CD8-positive, alpha-beta memory T cell (primary cell): ENCODE measurements at regions not wholly inside any gene's neighbourhood (a gene's known extent, or its start where the extent isn't known, plus 50 kb on each side); places are given as distances from the start of the nearest gene placed in this dataset.

Experiments used
- CTCF ChIA-PET: fragments of 350-600 bp; sonication (Branson Sonifier 250); formaldehyde crosslinking; loops from one replicate; lab custom pipeline; 2021; ENCODE audit warnings: antibody characterized with exemption; lab: Charles Lee
- POLR2A ChIA-PET: fragments of 350-600 bp; sonication (Branson Sonifier 250); formaldehyde crosslinking; loops from one replicate; lab custom pipeline; 2021; ENCODE audit warnings: antibody characterized with exemption; lab: Charles Lee
- DNase-seq, 5 donors: peaks; one replicate each; pipeline versions ENCODE4 v3.0.0 to v3.0.0-alpha.2; 2020 to 2022; ENCODE audit warnings: mixed read lengths in 1 of 5
- H3K27ac ChIP-seq: one replicate; pipeline ENCODE4 v1.7.0; 2013; ENCODE audit warnings: low read depth, mild to moderate bottlenecking, low read length, moderate library complexity
- H3K27me3 ChIP-seq: 2 replicates; pipeline ENCODE4 v1.7.0; 2013; ENCODE audit warnings: low read length, mild to moderate bottlenecking; ENCODE audit not compliant: insufficient read depth, poor library complexity, severe bottlenecking
- H3K36me3 ChIP-seq: 2 replicates; pipeline ENCODE4 v1.7.0; 2013; ENCODE audit warnings: mild to moderate bottlenecking, low read length, moderate library complexity; ENCODE audit not compliant: insufficient read depth
- H3K4me1 ChIP-seq: 2 replicates; pipeline ENCODE4 v1.7.0; 2013; ENCODE audit warnings: mild to moderate bottlenecking, low read length, moderate library complexity; ENCODE audit not compliant: insufficient read depth
- H3K4me3 ChIP-seq: 2 replicates; pipeline ENCODE4 v1.7.0; 2013; ENCODE audit warnings: mild to moderate bottlenecking, low read length
- H3K9me3 ChIP-seq: 2 replicates; pipeline ENCODE4 v1.7.0; 2013; ENCODE audit warnings: mild to moderate bottlenecking, low read length
- H3K27ac Mint-ChIP-seq, 8 donors: one replicate each; pipeline ENCODE4 v1.8.0; 2020 to 2021; ENCODE audit warnings: mixed read lengths in 8 of 8, mild to moderate bottlenecking in 6 of 8, inconsistent platforms in 3 of 8, moderate library complexity in 3 of 8
- H3K27me3 Mint-ChIP-seq, 2 donors: one replicate each; pipeline ENCODE4 v1.8.0; 2020 to 2021; ENCODE audit warnings: mixed read lengths in 2 of 2, mild to moderate bottlenecking in 1 of 2, moderate library complexity in 1 of 2
- H3K36me3 Mint-ChIP-seq, 3 donors: one replicate each; pipeline ENCODE4 v1.8.0; 2020 to 2021; ENCODE audit warnings: mixed read lengths in 3 of 3, inconsistent platforms in 1 of 3, mild to moderate bottlenecking in 1 of 3
- H3K4me1 Mint-ChIP-seq, 3 donors: one replicate each; pipeline ENCODE4 v1.8.0; 2020 to 2021; ENCODE audit warnings: mixed read lengths in 3 of 3, inconsistent platforms in 1 of 3, mild to moderate bottlenecking in 1 of 3
- H3K4me3 Mint-ChIP-seq, 7 donors: one replicate each; pipeline ENCODE4 v1.8.0; 2020 to 2021; ENCODE audit warnings: mixed read lengths in 7 of 7, mild to moderate bottlenecking in 6 of 7, moderate library complexity in 4 of 7, inconsistent platforms in 2 of 7
- H3K9me3 Mint-ChIP-seq, 5 donors: one replicate each; pipeline ENCODE4 v1.8.0; 2020 to 2022; ENCODE audit warnings: mixed read lengths in 5 of 5, mild to moderate bottlenecking in 3 of 5, moderate library complexity in 2 of 5, inconsistent platforms in 1 of 5

DNA sequence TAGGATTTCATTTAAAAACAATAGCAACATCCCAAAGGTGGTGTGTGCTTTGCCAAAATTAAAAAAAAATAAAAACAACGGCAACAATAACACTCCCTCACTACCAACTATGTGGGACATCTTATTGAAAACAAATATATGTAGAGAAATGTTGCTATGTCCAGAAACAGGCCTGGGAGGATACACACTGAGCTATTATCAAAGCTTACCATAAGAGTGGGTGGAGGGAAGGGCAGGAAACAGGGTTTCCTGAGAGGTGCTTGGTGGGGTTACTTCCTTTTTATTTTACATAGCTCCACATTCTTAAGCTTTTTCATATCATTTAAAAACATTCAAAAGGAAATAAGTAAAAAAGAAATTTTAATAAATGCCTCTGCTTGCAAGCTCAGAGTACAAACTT lies 150.0 kb upstream of the RIPOR2 start:
- Histone ChIP-seq H3K27ac (no peak overlapping the region), H3K27me3 (no peaks in the 10 kb centered on the region), H3K4me3 (no peak overlapping the region), H3K36me3 (peaks cover 8% of the 10 kb centered on the region), H3K4me1 (peaks cover 25% of the 10 kb centered on the region), H3K9me3 (no peaks in the 10 kb centered on the region)
- peak overlapping the region in 5 of 7 donors; percentile 4 to 81 (median 46) for H3K4me3 Mint-ChIP-seq
- H3K36me3 Mint-ChIP-seq: peaks cover 0 to 31% (median 6%) of the 10 kb centered on the region in 3 donors
- H3K27me3 Mint-ChIP-seq: no peaks in the 10 kb centered on the region
- ChIA-PET POLR2A (interaction anchor here (0.9 to 1.3 kb wide), 2 partner anchors 52 to 58 kb away, joined by 3 to 4 read pairs; no protein-coding TSS in a partner anchor), CTCF (interaction anchor here (1.1 kb wide), 3 partner anchors 15 to 59 kb away, joined by 3 to 6 read pairs (median 3); no protein-coding TSS in a partner anchor)
- H3K4me1 Mint-ChIP-seq: peaks cover 0 to 13% (median 10%) of the 10 kb centered on the region in 3 donors
- no peaks in the 10 kb centered on the region for H3K9me3 Mint-ChIP-seq
- H3K27ac Mint-ChIP-seq: peak overlapping the region in 2 of 8 donors; percentile 13 to 53
- DNase-seq: peak in 2 of 5 donors; percentile 4 to 10

GRCh38 chr6:25086500-25087091 lies 150.8 kb upstream of the RIPOR2 start:
- peak overlapping the region in 1 of 8 donors; percentile 57 for H3K27ac Mint-ChIP-seq
- peaks cover 0 to 34% (median 6%) of the 10 kb centered on the region in 3 donors for H3K36me3 Mint-ChIP-seq
- peak overlapping the region in 4 of 7 donors; percentile 17 to 52 (median 30) for H3K4me3 Mint-ChIP-seq
- Histone ChIP-seq H3K27ac (no peak overlapping the region), H3K36me3 (peaks cover 8% of the 10 kb centered on the region), H3K27me3 (no peaks in the 10 kb centered on the region), H3K4me1 (peaks cover 25% of the 10 kb centered on the region), H3K9me3 (no peaks in the 10 kb centered on the region), H3K4me3 (no peak overlapping the region)
- CTCF ChIA-PET: interaction anchor here (1.1 kb wide), 2 partner anchors 16 to 59 kb away, joined by 3 to 6 read pairs; no protein-coding TSS in a partner anchor
- POLR2A ChIA-PET: interaction anchor here (0.9 to 1.3 kb wide), 2 partner anchors 51 to 59 kb away, joined by 3 to 4 read pairs; no protein-coding TSS in a partner anchor
- peaks cover 0 to 13% (median 10%) of the 10 kb centered on the region in 3 donors for H3K4me1 Mint-ChIP-seq
- DNase-seq: no peak
- no peaks in the 10 kb centered on the region for H3K9me3 Mint-ChIP-seq
- no peaks in the 10 kb centered on the region for H3K27me3 Mint-ChIP-seq

GRCh38 chr6:25088513-25088912 lies 152.8 kb upstream of the RIPOR2 start:
- H3K4me1 Mint-ChIP-seq: peaks cover 0 to 14% (median 10%) of the 10 kb centered on the region in 3 donors
- Histone ChIP-seq H3K27me3 (no peaks in the 10 kb centered on the region), H3K9me3 (no peaks in the 10 kb centered on the region), H3K4me1 (peaks cover 25% of the 10 kb centered on the region), H3K4me3 (no peak overlapping the region), H3K36me3 (peaks cover 11% of the 10 kb centered on the region), H3K27ac (no peak overlapping the region)
- no peak overlapping the region for H3K27ac Mint-ChIP-seq
- no peaks in the 10 kb centered on the region for H3K9me3 Mint-ChIP-seq
- no peaks in the 10 kb centered on the region for H3K27me3 Mint-ChIP-seq
- CTCF ChIA-PET: no interaction called here
- no peak overlapping the region for H3K4me3 Mint-ChIP-seq
- H3K36me3 Mint-ChIP-seq: peaks cover 0 to 39% (median 11%) of the 10 kb centered on the region in 3 donors
- DNase-seq: no peak
- POLR2A ChIA-PET: no interaction called here

DNA sequence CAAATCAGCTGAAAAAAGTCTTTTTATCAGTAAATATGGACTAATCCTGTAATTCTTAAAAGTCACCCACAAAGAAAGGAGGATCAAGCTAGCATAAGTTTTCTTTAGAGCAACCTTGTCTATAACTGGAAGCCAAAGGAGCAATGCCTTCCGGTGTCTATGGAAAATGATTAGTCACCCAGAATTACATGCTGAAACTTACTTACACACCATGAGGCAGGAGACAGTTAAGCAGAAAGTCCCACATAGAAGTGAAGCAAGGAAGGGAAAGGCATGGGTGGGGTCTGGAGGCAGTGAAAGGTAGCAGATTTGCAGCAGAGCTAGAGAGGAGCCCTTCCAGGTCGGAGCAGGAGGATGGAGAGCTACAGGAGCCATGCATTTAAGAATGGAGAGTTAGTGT lies 153.7 kb upstream of the RIPOR2 start:
- no peaks in the 10 kb centered on the region for H3K27me3 Mint-ChIP-seq
- Histone ChIP-seq H3K27ac (no peak overlapping the region), H3K9me3 (no peaks in the 10 kb centered on the region), H3K36me3 (peaks cover 6% of the 10 kb centered on the region), H3K4me3 (no peak overlapping the region), H3K4me1 (peaks cover 25% of the 10 kb centered on the region), H3K27me3 (no peaks in the 10 kb centered on the region)
- no peak for DNase-seq
- peaks cover 2 to 20% (median 13%) of the 10 kb centered on the region in 3 donors for H3K4me1 Mint-ChIP-seq
- ChIA-PET CTCF (no interaction called here), POLR2A (no interaction called here)
- no peaks in the 10 kb centered on the region for H3K9me3 Mint-ChIP-seq
- peak overlapping the region in 5 of 8 donors; percentile 4 to 62 (median 25) for H3K27ac Mint-ChIP-seq
- peaks cover 0 to 40% (median 11%) of the 10 kb centered on the region in 3 donors for H3K36me3 Mint-ChIP-seq
- no peak overlapping the region for H3K4me3 Mint-ChIP-seq

- H3K27me3 Mint-ChIP-seq: no peaks in the 10 kb centered on the region
- ChIA-PET CTCF (no interaction called here), POLR2A (no interaction called here)
- no peaks in the 10 kb centered on the region for H3K9me3 Mint-ChIP-seq
- no peaks in the 10 kb centered on the region for H3K4me1 ChIP-seq
- no peak overlapping the region for H3K4me3 Mint-ChIP-seq
- H3K36me3 ChIP-seq: peaks cover 10% of the 10 kb centered on the region
- peak overlapping the region in 3 of 8 donors; percentile 2 to 92 (median 8) for H3K27ac Mint-ChIP-seq
- no peak overlapping the region for H3K27ac ChIP-seq
- H3K4me3 ChIP-seq: no peak overlapping the region
- no peaks in the 10 kb centered on the region for H3K27me3 ChIP-seq
- H3K36me3 Mint-ChIP-seq: peaks cover 6 to 61% (median 35%) of the 10 kb centered on the region in 3 donors
- no peaks in the 10 kb centered on the region for H3K9me3 ChIP-seq
- DNase-seq: no peak
- H3K4me1 Mint-ChIP-seq: peaks cover 2 to 14% (median 11%) of the 10 kb centered on the region in 3 donors
These were observed 159.0 kb upstream of the RIPOR2 start for GRCh38 chr6:25094726-25095125.

DNA sequence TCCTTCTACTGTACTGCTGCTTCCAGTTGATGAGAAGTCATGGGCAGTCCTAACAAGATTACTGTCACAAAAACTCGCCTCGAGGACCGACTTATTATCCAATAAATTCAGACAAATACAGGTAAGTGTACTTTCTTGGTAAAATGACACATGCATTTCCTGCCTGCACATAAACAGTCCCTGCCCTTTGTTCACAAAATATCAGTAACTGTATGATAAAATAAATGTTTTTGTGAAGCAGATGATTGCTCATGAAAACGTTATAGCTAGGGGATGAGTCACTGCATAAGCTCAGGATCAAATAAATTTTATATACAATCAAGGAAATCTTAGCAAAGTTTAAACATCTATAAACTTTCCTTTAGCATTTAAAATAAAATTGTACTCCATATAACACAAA lies 164.5 kb upstream of the RIPOR2 start:
- Mint-ChIP-seq H3K27me3 (no peaks in the 10 kb centered on the region), H3K36me3 (peaks cover 0 to 52% (median 23%) of the 10 kb centered on the region in 3 donors), H3K9me3 (no peaks in the 10 kb centered on the region), H3K4me3 (no peak overlapping the region), H3K27ac (no peak overlapping the region), H3K4me1 (no peaks in the 10 kb centered on the region)
- CTCF ChIA-PET: no interaction called here
- DNase-seq: no peak
- POLR2A ChIA-PET: no interaction called here
- H3K4me3 ChIP-seq: no peak overlapping the region
- H3K27ac ChIP-seq: no peak overlapping the region
- H3K27me3 ChIP-seq: no peaks in the 10 kb centered on the region
- H3K36me3 ChIP-seq: peaks cover 6% of the 10 kb centered on the region
- no peaks in the 10 kb centered on the region for H3K9me3 ChIP-seq
- no peaks in the 10 kb centered on the region for H3K4me1 ChIP-seq

DNA sequence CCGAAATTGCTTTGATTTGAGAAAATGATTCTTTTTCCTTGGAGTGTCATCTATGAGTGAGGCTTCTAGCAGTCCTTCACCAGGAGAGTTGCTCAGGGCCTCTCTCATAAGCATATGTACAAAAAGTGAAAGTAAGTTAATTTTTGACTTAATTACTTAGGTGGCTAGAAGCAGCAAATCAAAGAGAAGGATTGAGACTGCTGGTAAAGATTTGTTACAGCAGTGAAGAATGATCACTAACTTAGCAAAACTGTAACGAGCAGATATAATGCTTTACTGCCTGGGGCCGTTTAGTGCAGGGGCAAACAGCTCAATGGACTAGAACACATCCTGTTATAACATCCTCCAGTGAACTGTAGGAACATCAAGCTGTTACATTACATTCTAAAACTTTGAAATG lies 167.8 kb upstream of the RIPOR2 start:
- Histone ChIP-seq H3K9me3 (no peaks in the 10 kb centered on the region), H3K27me3 (no peaks in the 10 kb centered on the region), H3K27ac (no peak overlapping the region), H3K4me1 (no peaks in the 10 kb centered on the region), H3K4me3 (no peak overlapping the region), H3K36me3 (peaks cover 16% of the 10 kb centered on the region)
- Mint-ChIP-seq H3K27me3 (no peaks in the 10 kb centered on the region), H3K27ac (peak overlapping the region in 2 of 8 donors; percentile 29 to 51), H3K4me3 (no peak overlapping the region), H3K9me3 (no peaks in the 10 kb centered on the region), H3K36me3 (peaks cover 4 to 70% (median 31%) of the 10 kb centered on the region in 3 donors), H3K4me1 (no peaks in the 10 kb centered on the region)
- ChIA-PET POLR2A (no interaction called here), CTCF (no interaction called here)
- DNase-seq: no peak

- Histone ChIP-seq H3K9me3 (no peaks in the 10 kb centered on the region), H3K27ac (no peak overlapping the region), H3K4me1 (no peaks in the 10 kb centered on the region), H3K36me3 (peaks cover 16% of the 10 kb centered on the region), H3K27me3 (no peaks in the 10 kb centered on the region), H3K4me3 (no peak overlapping the region)
- peaks cover 4 to 75% (median 28%) of the 10 kb centered on the region in 3 donors for H3K36me3 Mint-ChIP-seq
- ChIA-PET CTCF (no interaction called here), POLR2A (no interaction called here)
- H3K27me3 Mint-ChIP-seq: no peaks in the 10 kb centered on the region
- no peak overlapping the region for H3K4me3 Mint-ChIP-seq
- DNase-seq: no peak
- H3K27ac Mint-ChIP-seq: peak overlapping the region in 2 of 8 donors; percentile 42 to 63
- no peaks in the 10 kb centered on the region for H3K4me1 Mint-ChIP-seq
- no peaks in the 10 kb centered on the region for H3K9me3 Mint-ChIP-seq
These were observed 169.5 kb upstream of the RIPOR2 start for GRCh38 chr6:25105070-25105925.
